GM19043 (cell line): ENCODE measurements at regions not wholly inside any gene's neighbourhood (a gene's known extent, or its start where the extent isn't known, plus 50 kb on each side); places are given as distances from the start of the nearest gene placed in this dataset.

Experiments used
- ATAC-seq: cut with Tn5 transposase; IDR thresholded peaks from one replicate; pipeline ENCODE4 v1.9.1; 2021; ENCODE audit warnings: low read depth; ENCODE audit not compliant: unreplicated experiment

- no peak for ATAC-seq
Measured at GRCh38 chr13:33454844-33455705, 169.5 kb upstream of the STARD13 start.

GRCh38 chr13:33459702-33460101 lies 174.1 kb upstream of the STARD13 start:
- no peak for ATAC-seq

GRCh38 chr13:33462109-33462508 lies 176.6 kb upstream of the STARD13 start:
- ATAC-seq, result no peak

GRCh38 chr13:33464345-33464744 lies 178.8 kb upstream of the STARD13 start:
- ATAC-seq, result no peak

GRCh38 chr13:33466262-33466661 lies 180.7 kb upstream of the STARD13 start:
- no peak for ATAC-seq

GRCh38 chr13:33467556-33467955 lies 182.0 kb upstream of the STARD13 start:
- ATAC-seq, result no peak

GRCh38 chr13:33471204-33471603 lies 185.6 kb upstream of the STARD13 start:
- ATAC-seq, result no peak

- no peak for ATAC-seq
Measured at GRCh38 chr13:33472446-33472845, 186.9 kb upstream of the STARD13 start.

GRCh38 chr13:33479105-33479504 lies 193.6 kb upstream of the STARD13 start:
- ATAC-seq, result no peak

GRCh38 chr13:33480561-33480960 lies 195.0 kb upstream of the STARD13 start:
- no peak for ATAC-seq

- no peak for ATAC-seq
Measured at GRCh38 chr13:33483471-33483870, 197.9 kb upstream of the STARD13 start.

GRCh38 chr13:33485247-33485646 lies 199.7 kb upstream of the STARD13 start:
- ATAC-seq, result no peak

- no peak for ATAC-seq
Measured at GRCh38 chr13:33487575-33488243, 202.2 kb upstream of the STARD13 start.

- ATAC-seq, result no peak
Measured at GRCh38 chr13:33489563-33489962, 204.0 kb upstream of the STARD13 start.

GRCh38 chr13:33490461-33491327 lies 205.1 kb upstream of the STARD13 start:
- ATAC-seq, result no peak

- ATAC-seq, result no peak
Measured at GRCh38 chr13:33493672-33494365, 208.3 kb upstream of the STARD13 start.

- no peak for ATAC-seq
Measured at GRCh38 chr13:33494596-33495204, 209.1 kb upstream of the STARD13 start.

GRCh38 chr13:33496336-33496735 lies 210.8 kb upstream of the STARD13 start:
- no peak for ATAC-seq

GRCh38 chr13:33497146-33497845 lies 211.7 kb upstream of the STARD13 start:
- no peak for ATAC-seq
